HAP-1 (cell line): ENCODE measurements at regions not wholly inside any gene's neighbourhood (a gene's known extent, or its start where the extent isn't known, plus 50 kb on each side); places are given as distances from the start of the nearest gene placed in this dataset.

Experiments used
- DNase-seq, 2 experiments: peaks; one replicate each; pipeline ENCODE4 v3.0.0-alpha.2; 2016 to 2020; ENCODE audit warnings: low spot score in 2 of 2
- H3K27me3 ChIP-seq: fragments of 250-450 bp; sonication (Bioruptor Pico); 2 replicates; pipeline ENCODE4 v1.5.1; 2020; ENCODE audit warnings: low read depth, mild to moderate bottlenecking, moderate library complexity
- H3K36me3 ChIP-seq: fragments of 250-450 bp; sonication (Bioruptor Pico); replicated peaks from 2 replicates; pipeline ENCODE4 v1.5.1; 2020; ENCODE audit warnings: mild to moderate bottlenecking
- H3K4me1 ChIP-seq: fragments of 250-450 bp; sonication (Bioruptor Pico); 2 replicates; pipeline ENCODE4 v1.5.1; 2020; ENCODE audit warnings: mild to moderate bottlenecking
- H3K4me3 ChIP-seq: fragments of 250-450 bp; sonication (Bioruptor Pico); 2 replicates; pipeline ENCODE4 v1.5.1; 2020; ENCODE audit warnings: mild to moderate bottlenecking, moderate library complexity
- H3K9me3 ChIP-seq: fragments of 250-450 bp; sonication (Bioruptor Pico); 2 replicates; pipeline ENCODE4 v1.5.1; 2020; ENCODE audit warnings: mild to moderate bottlenecking, moderate library complexity
- in situ Hi-C: fragments of 300-500 bp; cut with MboI; formaldehyde crosslinking; loops from 3 replicates; pipeline ENCODE4 v1.14.3; 2020; ENCODE audit warnings: low sequenced_read_pairs, inconsistent platforms, mixed read lengths

DNA sequence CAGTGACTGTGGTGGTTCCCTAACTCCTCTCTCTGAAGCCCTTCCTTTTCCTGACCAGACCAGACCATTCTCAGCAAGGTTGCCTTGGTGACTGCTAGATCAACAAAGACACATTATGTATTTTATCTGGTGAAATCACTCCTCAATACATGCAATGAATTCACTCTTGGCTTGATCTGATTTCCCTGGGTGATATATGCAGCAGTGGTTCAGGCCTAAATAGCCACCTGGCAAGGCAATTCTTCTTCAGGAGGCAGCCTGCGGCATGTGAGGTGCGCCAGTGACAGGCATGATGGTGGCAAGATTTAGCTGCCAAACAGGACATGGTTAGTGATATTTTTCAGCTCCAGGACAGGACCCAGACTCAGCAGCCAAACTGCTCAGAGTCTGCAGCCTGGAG, 350.3 kb upstream of the CCDC196 start:
- in situ Hi-C loops = no loop called here
- H3K36me3 ChIP-seq = no peaks in the 10 kb centered on the region
- H3K4me3 ChIP-seq = no peak overlapping the region
- no peak for DNase-seq
- no peaks in the 10 kb centered on the region for H3K4me1 ChIP-seq
- H3K27me3 ChIP-seq = peaks cover under 1% of the 10 kb centered on the region; the same call in 1 of the 2 replicates
- no peaks in the 10 kb centered on the region for H3K9me3 ChIP-seq

DNA sequence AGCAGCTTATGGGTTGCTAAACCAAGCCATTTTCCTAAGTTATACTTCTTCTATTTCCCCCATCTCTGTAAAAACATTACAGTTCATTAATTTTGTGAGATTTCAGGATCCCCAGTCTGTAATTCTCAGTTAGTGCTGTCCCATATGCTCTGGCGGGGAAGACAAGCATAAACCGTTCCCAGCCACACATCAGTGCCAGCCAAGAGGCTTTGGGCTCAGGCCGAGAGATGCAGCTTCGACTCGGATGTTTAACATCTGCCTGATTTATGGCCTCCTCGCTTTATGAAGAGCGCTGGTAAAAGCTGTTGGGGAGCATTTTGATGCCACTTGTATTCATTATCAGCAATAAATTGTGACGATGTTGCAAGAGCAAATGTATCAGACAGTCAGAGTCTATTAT, 349.1 kb upstream of the CCDC196 start:
- Histone ChIP-seq H3K36me3 (no peaks in the 10 kb centered on the region), H3K4me3 (no peak overlapping the region), H3K4me1 (no peaks in the 10 kb centered on the region), H3K9me3 (no peaks in the 10 kb centered on the region), H3K27me3 (no peaks in the 10 kb centered on the region)
- DNase-seq = no peak
- in situ Hi-C loops = no loop called here

DNA sequence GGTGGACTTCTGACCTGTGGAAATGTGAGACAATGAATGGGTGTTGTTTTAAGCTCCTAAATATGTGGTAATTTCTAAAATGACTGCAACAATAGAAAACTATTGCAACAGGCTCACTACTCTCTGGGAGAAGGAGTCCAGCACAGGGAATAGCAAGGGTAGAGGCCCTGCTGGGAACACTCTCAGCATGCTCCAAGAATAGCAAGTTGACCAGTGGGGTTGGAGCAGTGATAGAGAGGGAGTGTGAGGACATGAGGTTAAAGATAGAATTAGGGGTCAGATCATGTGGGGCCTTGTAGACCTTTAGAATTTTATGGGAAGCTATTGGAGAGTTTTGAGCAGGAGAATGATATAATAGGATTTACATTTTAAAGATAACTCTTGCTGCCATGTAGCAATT, 346.7 kb upstream of the CCDC196 start:
- H3K27me3 ChIP-seq = no peaks in the 10 kb centered on the region
- no peaks in the 10 kb centered on the region for H3K9me3 ChIP-seq
- in situ Hi-C loops = no loop called here
- H3K36me3 ChIP-seq = no peaks in the 10 kb centered on the region
- H3K4me1 ChIP-seq = no peaks in the 10 kb centered on the region
- no peak for DNase-seq
- H3K4me3 ChIP-seq = no peak overlapping the region

DNA sequence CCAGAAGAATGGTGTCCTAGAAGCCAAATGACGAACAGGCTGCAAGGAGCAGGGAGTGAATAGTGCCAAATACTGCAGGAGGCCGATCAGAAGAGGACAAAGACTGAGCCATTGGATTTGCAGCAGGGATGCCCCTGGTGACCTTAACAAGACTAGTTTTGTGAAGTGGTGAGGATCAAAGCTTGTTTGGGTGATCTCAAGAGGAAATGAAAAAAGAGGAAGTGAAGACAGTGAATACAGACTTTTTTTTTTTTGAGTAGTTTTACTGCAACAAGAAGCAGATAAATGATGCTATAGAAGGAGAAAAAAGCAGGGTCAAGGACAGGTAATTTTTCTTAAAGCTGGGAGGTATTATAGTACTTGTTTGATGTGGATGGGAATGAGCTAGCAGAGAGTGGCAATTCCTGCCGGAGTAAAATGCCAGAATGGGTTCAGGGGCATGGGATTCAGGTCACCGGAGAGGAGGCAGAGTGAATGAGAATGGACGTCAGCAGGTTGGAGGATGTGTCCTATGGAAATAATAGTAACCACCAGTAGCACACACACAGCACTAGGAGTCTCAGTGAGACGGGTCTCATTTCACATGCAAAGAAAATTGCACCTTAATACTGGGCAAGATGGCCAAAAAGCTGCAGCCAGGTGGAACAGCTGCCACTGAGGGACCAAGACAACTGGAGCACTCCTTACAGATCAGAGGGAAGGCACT, 345.8 kb upstream of the CCDC196 start:
- no peaks in the 10 kb centered on the region for H3K4me1 ChIP-seq
- no peaks in the 10 kb centered on the region for H3K9me3 ChIP-seq
- H3K27me3 ChIP-seq = no peaks in the 10 kb centered on the region
- DNase-seq = no peak
- no peak overlapping the region for H3K4me3 ChIP-seq
- in situ Hi-C loops = no loop called here
- no peaks in the 10 kb centered on the region for H3K36me3 ChIP-seq

DNA sequence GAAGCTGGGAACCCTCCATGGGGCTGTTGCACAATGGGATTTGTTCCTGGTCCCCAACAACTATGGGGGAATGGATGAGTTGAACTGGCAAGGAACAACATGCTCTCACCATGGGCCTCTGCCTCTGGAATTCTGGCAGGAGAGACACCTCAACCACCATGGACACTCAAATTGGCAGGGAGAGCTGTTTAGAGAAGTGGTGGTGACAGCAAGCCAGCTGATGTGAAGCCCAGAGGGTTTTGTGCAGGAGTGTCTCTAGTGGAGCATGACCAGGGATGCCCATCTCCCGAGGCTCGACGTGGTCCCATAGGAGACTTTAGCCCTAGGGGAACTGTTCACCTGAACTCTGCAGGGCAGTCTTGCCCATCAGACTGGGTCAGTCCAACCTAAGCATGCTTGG, 345.2 kb upstream of the CCDC196 start:
- Histone ChIP-seq H3K9me3 (no peaks in the 10 kb centered on the region), H3K27me3 (no peaks in the 10 kb centered on the region), H3K36me3 (no peaks in the 10 kb centered on the region), H3K4me3 (no peak overlapping the region), H3K4me1 (no peaks in the 10 kb centered on the region)
- in situ Hi-C loops = no loop called here
- no peak for DNase-seq

DNA sequence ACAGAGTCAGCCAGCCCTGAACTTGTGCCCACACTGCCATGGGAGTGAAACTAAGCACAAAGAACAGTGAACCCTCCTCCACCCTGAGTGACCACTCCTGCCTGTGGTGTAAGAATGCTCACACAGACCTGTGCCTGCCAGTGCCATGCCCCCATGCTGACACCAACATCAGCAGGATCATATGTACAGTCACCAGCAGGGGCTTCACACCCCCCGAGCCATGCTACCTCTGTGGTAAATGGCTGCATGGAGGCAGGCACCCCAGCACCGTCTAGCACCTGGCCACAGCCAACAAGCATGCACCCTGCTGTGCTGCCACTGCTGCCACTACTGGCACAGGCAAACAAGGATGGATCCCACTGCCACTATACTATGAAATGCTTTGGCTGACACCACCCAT, 344.4 kb upstream of the CCDC196 start:
- H3K4me1 ChIP-seq = no peaks in the 10 kb centered on the region
- H3K4me3 ChIP-seq = no peak overlapping the region
- DNase-seq = no peak
- H3K27me3 ChIP-seq = no peaks in the 10 kb centered on the region
- in situ Hi-C loops = no loop called here
- H3K36me3 ChIP-seq = no peaks in the 10 kb centered on the region
- H3K9me3 ChIP-seq = no peaks in the 10 kb centered on the region

DNA sequence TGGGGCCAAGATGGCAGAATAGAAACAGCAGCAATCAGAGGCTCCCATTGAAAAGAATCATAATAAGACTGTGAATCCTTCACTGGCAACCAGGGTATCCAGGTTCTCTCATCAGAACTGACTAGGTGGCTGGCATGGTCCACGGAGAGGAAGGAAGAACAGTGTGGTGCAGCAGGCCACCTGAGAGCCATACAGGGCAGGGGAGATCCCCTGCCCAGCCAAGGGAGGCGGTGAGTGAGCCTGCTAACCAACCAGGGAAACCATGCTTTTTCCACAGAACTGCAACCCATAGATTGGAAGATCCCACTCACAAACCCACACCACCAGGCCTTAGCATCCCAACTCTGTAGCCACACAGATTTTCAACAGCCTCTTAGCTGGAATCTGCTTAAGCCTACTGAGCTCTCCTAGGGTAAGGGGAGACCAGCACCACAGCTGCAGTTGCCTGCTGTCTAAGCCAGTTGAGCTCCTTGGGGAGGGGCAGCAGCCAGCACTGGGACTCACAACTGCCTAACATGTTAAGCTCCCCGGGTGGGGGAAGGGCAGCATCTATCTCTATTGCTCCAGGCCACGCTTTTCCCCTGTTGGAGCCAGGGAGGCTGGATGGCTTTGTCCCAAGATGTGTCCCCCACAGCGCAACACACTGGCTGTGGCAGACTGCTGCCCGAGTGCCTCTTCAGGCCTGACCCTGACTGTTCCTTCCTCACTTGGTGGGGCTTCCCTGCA, 342.6 kb upstream of the CCDC196 start:
- in situ Hi-C loops = no loop called here
- no peaks in the 10 kb centered on the region for H3K27me3 ChIP-seq

DNA sequence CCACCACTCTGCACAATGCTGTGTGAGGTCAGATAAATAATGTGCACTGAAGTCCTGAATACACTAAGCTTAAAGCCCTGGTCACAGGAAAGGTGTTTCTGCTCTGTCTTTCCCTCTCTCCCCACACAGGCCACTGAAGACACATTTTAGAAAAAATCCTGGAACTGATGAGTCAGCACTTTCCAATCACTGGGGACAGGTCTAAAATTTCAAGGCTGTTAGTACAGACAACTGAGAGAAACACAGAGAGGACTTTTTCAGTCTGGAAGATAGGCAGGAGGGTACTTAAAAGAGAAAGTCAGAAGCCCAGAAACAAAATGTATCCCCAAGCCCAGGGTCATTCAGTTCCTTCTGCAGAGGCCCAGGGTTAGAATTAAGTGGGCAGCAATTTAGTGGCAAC, 333.9 kb upstream of the CCDC196 start:
- no peak for DNase-seq
- Histone ChIP-seq H3K9me3 (no peaks in the 10 kb centered on the region), H3K36me3 (no peaks in the 10 kb centered on the region), H3K4me1 (no peaks in the 10 kb centered on the region), H3K27me3 (peaks cover 3% of the 10 kb centered on the region; the same call in 1 of the 2 replicates), H3K4me3 (no peak overlapping the region)
- in situ Hi-C loops = no loop called here

More for the DNA sequence above, 342.6 kb upstream of the CCDC196 start:
- Histone ChIP-seq H3K36me3 (no peaks in the 10 kb centered on the region), H3K4me1 (no peaks in the 10 kb centered on the region), H3K9me3 (no peaks in the 10 kb centered on the region), H3K4me3 (no peak overlapping the region)
- DNase-seq = no peak

DNA sequence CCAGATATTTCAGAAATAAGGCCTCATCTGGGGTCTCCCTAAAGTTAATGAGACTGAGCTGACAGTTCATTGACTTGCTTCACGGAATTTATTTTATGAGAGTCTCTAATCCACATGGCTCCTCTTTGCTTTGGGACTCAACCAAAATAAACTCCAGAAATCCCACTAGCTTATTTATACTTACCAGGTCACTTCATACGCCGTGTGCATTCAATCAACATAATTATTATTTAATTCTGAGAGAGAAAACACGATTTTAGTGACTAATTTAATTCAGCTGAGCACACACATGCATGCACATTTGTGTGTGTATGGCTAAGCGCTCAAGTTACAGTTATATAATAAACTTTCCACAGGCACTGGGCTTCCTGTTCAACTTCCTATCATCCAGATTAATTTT, 333.4 kb upstream of the CCDC196 start:
- DNase-seq = no peak
- H3K4me1 ChIP-seq = no peaks in the 10 kb centered on the region
- no peaks in the 10 kb centered on the region for H3K36me3 ChIP-seq
- no peaks in the 10 kb centered on the region for H3K9me3 ChIP-seq
- H3K4me3 ChIP-seq = no peak overlapping the region
- in situ Hi-C loops = no loop called here
- peaks cover 3% of the 10 kb centered on the region; the same call in 1 of the 2 replicates for H3K27me3 ChIP-seq

DNA sequence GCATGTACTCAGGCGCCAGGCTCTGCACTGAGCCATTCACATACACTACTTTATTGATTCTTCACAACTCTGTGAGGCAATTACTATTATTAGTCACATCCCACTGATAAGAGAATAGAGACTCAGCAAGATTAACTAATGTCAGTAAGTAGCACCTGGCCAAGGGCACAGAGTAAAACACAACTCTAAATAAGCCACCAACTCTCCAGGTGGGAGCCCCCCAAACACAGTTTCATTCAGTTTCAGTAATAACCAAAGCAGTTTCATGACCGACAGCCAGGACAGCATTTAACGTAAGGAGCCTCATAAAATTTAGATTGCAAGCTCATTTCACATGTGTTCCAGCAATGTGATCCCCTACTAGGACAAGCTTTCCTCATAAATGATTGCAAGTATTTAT, 323.1 kb upstream of the CCDC196 start:
- in situ Hi-C loops = no loop called here
- no peaks in the 10 kb centered on the region for H3K27me3 ChIP-seq
- H3K36me3 ChIP-seq = no peaks in the 10 kb centered on the region
- H3K4me3 ChIP-seq = no peak overlapping the region
- DNase-seq = no peak
- H3K4me1 ChIP-seq = no peaks in the 10 kb centered on the region
- no peaks in the 10 kb centered on the region for H3K9me3 ChIP-seq

DNA sequence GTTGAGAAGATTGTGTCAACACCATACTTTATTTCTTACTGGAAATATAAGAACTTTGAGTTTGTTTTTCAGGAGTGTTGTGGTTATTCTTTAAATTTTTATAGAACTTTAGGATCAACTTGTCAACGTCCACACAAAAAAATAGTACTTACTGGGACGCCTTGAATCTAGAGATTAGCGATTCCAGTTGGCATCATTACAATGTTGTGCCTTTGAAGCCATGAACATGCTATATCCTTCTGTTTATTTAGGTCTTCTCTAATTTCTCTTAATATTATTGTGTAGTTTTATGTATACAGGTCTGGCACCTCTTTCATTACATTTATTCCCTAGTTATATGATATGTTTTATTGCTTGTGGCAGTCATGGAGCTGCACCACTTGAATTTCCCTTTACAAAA, 320.8 kb upstream of the CCDC196 start:
- H3K4me3 ChIP-seq = no peak overlapping the region
- no peaks in the 10 kb centered on the region for H3K36me3 ChIP-seq
- no peaks in the 10 kb centered on the region for H3K27me3 ChIP-seq
- H3K9me3 ChIP-seq = no peaks in the 10 kb centered on the region
- no peaks in the 10 kb centered on the region for H3K4me1 ChIP-seq
- in situ Hi-C loops = no loop called here
- no peak for DNase-seq

DNA sequence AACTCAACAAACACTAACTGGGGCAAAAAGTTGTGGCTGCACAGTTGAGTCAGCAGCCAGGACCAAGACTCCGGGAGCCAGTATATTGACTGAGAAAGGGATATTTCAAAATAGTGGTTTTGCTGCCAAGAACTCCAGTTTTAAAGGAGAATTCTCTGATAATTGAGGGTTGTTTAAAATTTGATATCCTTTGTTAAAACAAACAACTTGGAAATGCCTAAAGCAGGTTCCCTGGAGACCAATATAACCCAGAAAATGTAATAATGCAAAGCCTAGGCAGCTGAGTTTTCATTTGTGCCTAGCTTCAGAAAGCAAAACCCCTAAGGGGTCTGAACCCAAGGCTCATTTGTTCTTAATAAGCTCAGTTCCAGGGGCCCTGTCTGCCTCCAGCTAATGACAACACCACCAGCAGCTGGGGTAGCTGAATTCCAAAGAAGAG, 311.7 kb upstream of the CCDC196 start:
- in situ Hi-C loops = no loop called here
- Histone ChIP-seq H3K36me3 (no peaks in the 10 kb centered on the region), H3K27me3 (no peaks in the 10 kb centered on the region), H3K4me3 (no peak overlapping the region), H3K4me1 (no peaks in the 10 kb centered on the region), H3K9me3 (no peaks in the 10 kb centered on the region)
- no peak for DNase-seq

DNA sequence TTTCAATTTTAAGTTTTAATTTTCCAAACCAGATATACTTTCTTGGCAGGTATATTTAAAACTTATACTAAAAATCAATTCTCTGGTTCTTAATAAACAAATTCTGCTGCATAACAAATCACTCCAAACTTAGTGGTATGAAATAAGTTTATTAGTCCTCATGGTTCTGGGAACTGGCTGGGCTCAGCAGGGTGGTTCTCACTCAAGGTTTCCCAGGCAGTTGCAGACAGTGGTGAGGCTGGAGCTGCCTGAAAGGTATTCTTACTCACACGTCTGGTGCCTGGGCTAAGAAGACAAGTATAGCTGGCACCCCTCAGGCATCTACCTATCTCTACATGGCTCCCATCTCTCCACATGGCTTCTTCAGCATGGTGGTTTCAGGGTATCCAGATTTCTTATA, 308.2 kb upstream of the CCDC196 start:
- no peak for DNase-seq
- no peaks in the 10 kb centered on the region for H3K36me3 ChIP-seq
- no peak overlapping the region for H3K4me3 ChIP-seq
- no peaks in the 10 kb centered on the region for H3K4me1 ChIP-seq
- H3K9me3 ChIP-seq = no peaks in the 10 kb centered on the region
- in situ Hi-C loops = no loop called here
- H3K27me3 ChIP-seq = no peaks in the 10 kb centered on the region

DNA sequence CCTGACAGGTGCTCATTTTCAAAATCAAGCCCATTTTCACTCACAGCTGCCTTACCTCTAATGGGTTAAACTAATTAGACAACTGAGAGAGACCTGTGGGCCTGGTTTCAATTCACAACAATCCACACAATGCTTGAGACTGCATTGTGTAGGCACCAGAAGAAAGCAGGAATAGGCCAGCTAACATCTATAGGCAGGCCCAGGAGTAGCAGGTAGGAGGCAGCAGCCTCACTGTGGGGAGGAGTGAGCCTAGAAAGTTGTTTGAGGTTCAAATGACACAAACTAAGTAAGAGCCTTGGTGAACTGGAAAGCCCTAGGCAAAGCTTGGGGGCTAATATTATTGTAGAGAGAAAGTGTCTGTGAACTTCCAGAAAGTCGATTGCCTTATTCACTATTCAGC, 289.5 kb upstream of the CCDC196 start:
- H3K9me3 ChIP-seq = no peaks in the 10 kb centered on the region
- no peak for DNase-seq
- H3K36me3 ChIP-seq = no peaks in the 10 kb centered on the region
- in situ Hi-C loops = no loop called here
- H3K4me1 ChIP-seq = no peaks in the 10 kb centered on the region
- no peak overlapping the region for H3K4me3 ChIP-seq
- H3K27me3 ChIP-seq = no peaks in the 10 kb centered on the region
